C4-2B (cell line): ENCODE measurements at regions not wholly inside any gene's neighbourhood (a gene's known extent, or its start where the extent isn't known, plus 50 kb on each side); places are given as distances from the start of the nearest gene placed in this dataset.

ENCODE experiments used
- H3K27ac ChIP-seq: fragments of 450-650 bp; 2 replicates; pipeline ENCODE4 v1.5.1; 2017
- ZFX ChIP-seq: fragments of 450-650 bp; IDR thresholded peaks from 2 replicates; pipeline ENCODE4 v1.6.1; 2017
- TF ChIP-seq, protein P1 (sequence below): fragments of 450-650 bp; conservative IDR thresholded peaks from 2 replicates; pipeline ENCODE4 v1.5.1; 2017; ENCODE audit warnings: mild to moderate bottlenecking

GRCh38 chr16:6574146-6574545 lies 758.5 kb upstream of the RBFOX1 start:
- H3K27ac ChIP-seq: no peak overlapping the region
- TF ChIP-seq ZFX: no peak
- TF ChIP-seq, protein P1, sequence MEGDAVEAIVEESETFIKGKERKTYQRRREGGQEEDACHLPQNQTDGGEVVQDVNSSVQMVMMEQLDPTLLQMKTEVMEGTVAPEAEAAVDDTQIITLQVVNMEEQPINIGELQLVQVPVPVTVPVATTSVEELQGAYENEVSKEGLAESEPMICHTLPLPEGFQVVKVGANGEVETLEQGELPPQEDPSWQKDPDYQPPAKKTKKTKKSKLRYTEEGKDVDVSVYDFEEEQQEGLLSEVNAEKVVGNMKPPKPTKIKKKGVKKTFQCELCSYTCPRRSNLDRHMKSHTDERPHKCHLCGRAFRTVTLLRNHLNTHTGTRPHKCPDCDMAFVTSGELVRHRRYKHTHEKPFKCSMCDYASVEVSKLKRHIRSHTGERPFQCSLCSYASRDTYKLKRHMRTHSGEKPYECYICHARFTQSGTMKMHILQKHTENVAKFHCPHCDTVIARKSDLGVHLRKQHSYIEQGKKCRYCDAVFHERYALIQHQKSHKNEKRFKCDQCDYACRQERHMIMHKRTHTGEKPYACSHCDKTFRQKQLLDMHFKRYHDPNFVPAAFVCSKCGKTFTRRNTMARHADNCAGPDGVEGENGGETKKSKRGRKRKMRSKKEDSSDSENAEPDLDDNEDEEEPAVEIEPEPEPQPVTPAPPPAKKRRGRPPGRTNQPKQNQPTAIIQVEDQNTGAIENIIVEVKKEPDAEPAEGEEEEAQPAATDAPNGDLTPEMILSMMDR: no peak

GRCh38 chr16:6573577-6573976 lies 759.1 kb upstream of the RBFOX1 start:
- TF ChIP-seq ZFX: no peak
- TF ChIP-seq, protein P1: peak; percentile 69
- H3K27ac ChIP-seq: no peak overlapping the region

GRCh38 chr16:6571044-6571443 lies 761.6 kb upstream of the RBFOX1 start:
- TF ChIP-seq ZFX: no peak
- TF ChIP-seq, protein P1: no peak
- H3K27ac ChIP-seq: no peak overlapping the region

DNA sequence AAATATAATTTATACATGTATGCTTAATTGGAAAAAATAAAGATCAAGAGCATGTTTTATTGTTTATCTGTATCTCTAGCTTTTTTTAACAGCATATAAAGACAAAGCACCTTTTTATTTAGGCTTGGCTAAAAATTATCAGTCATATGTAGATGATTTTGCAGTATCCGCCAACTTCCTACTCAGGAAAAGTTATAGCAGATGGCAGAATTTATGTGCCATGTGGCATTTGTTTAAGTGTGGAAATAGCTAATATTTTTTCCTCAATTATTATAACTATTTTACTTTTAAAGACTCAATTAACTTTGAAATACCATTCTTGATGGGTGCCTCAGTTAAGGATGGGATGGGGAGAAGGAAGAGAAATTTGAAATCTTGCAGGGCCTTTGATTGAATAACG lies 762.1 kb upstream of the RBFOX1 start:
- no peak for TF ChIP-seq ZFX
- TF ChIP-seq, protein P1: no peak
- no peak overlapping the region for H3K27ac ChIP-seq

DNA sequence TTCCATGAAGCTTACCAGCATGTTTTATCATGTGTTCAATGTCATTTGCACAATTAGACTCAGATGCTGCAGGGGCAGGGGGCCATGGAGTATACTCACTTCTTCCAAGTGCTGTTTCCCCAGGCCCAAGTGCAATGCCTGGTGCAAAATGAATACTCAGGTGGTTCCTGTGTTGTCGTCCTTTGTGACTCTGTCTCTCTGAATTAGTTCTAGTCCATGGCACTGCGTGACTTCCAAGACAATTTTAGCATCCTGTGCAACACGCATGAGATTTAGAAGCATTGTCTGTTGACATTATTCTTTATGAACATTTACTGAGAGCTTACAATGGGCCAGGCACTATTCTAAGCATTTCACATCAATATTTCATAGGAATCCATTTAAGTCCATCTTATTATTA lies 769.7 kb upstream of the RBFOX1 start:
- no peak overlapping the region for H3K27ac ChIP-seq
- TF ChIP-seq, protein P1: no peak
- no peak for TF ChIP-seq ZFX

GRCh38 chr16:6560306-6561100 lies 772.1 kb upstream of the RBFOX1 start:
- no peak overlapping the region for H3K27ac ChIP-seq
- TF ChIP-seq, protein P1: no peak
- no peak for TF ChIP-seq ZFX

- no peak overlapping the region for H3K27ac ChIP-seq
- TF ChIP-seq, protein P1: no peak
- TF ChIP-seq ZFX: no peak
Measured at GRCh38 chr16:6558661-6559060, 774.0 kb upstream of the RBFOX1 start.
